Upper lobe of left lung (tissue), 6 donors: ENCODE measurements at regions not wholly inside any gene's neighbourhood (a gene's known extent, or its start where the extent isn't known, plus 50 kb on each side); places are given as distances from the start of the nearest gene placed in this dataset.

Experiments used
- ATAC-seq, 2 donors: fragments of 200-7000 bp; cut with Tn5 transposase; one replicate each; pipeline ENCODE4 v1.9.1; 2022; ENCODE audit warnings: mild to moderate bottlenecking in 2 of 2, moderate library complexity in 2 of 2; ENCODE audit not compliant: low FRiP score in 2 of 2
- DNase-seq, 2 donors: peaks; one replicate each; pipeline ENCODE4 v3.0.0-alpha.2; 2019 to 2020
- H3K27ac ChIP-seq, 4 donors: fragments of 200-600 bp; sonication (generic); one replicate each; pipeline ENCODE4 v1.5.1; 2016 to 2019
- H3K27me3 ChIP-seq, 4 donors: fragments of 200-600 bp; sonication (generic); one replicate each; pipeline ENCODE4 v1.5.1; 2017 to 2019
- H3K36me3 ChIP-seq, 4 donors: fragments of 200-600 bp; sonication (generic); one replicate each; pipeline ENCODE4 v1.5.1; 2016 to 2019
- H3K4me1 ChIP-seq, 4 donors: fragments of 200-600 bp; sonication (generic); one replicate each; pipeline ENCODE4 v1.5.1; 2018 to 2019
- H3K4me3 ChIP-seq, 4 donors: fragments of 200-600 bp; sonication (generic); one replicate each; pipeline ENCODE4 v1.5.1; 2017 to 2019; ENCODE audit warnings: mild to moderate bottlenecking in 2 of 4, moderate library complexity in 1 of 4
- H3K9me3 ChIP-seq, 4 donors: fragments of 200-600 bp; sonication (generic); one replicate each; pipeline ENCODE4 v1.5.1; 2018 to 2019
- CTCF ChIP-seq, 6 experiments: fragments of 450-650 bp in 4 of 6; fragments of 200-600 bp in 2 of 6; sonication (generic) in 2 of 6; IDR thresholded peaks; one replicate each; pipeline ENCODE4 v1.5.1; 2016 to 2019; ENCODE audit warnings: antibody characterized with exemption in 6 of 6
- EP300 ChIP-seq, 4 donors: sonication (generic); formaldehyde crosslinking; IDR thresholded peaks; one replicate each; pipeline ENCODE4 v1.5.1; 2017; ENCODE audit warnings: antibody characterized with exemption in 4 of 4, control low read depth in 2 of 4
- POLR2A ChIP-seq, 4 donors: fragments of 450-650 bp; IDR thresholded peaks; one replicate each; pipeline ENCODE4 v1.5.1; 2016 to 2017; ENCODE audit warnings: antibody characterized with exemption in 4 of 4, mild to moderate bottlenecking in 2 of 4
- POLR2AphosphoS5 ChIP-seq, 2 donors: sonication (generic); formaldehyde crosslinking; IDR thresholded peaks; one replicate each; pipeline ENCODE4 v1.5.1; 2017; ENCODE audit warnings: antibody characterized with exemption in 2 of 2
- WGBS, 2 donors: methylation state at CpG; one replicate each; pipeline ENCODE4 v1.1.5; 2017 to 2018; 5-methylcytosine and 5-hydroxymethylcytosine counted together
- donor health status: DM: no; HTN: no; CAD: no; lungs with moderate emphysema.
- donor health status: DM: no; HTN: yes; CAD: no; lungs with severe emphysema.

- H3K36me3 ChIP-seq = no peaks in the 10 kb centered on the region
- ATAC-seq = no peak
- H3K4me3 ChIP-seq = no peak overlapping the region
- no peaks in the 10 kb centered on the region for H3K27me3 ChIP-seq
- TF ChIP-seq EP300 (IDR thresholded peaks at IDR 0.05) (no peak), CTCF (IDR thresholded peaks at IDR 0.05) (no peak)
- no peaks in the 10 kb centered on the region for H3K4me1 ChIP-seq
- DNase-seq = no peak
- H3K9me3 ChIP-seq = no peaks in the 10 kb centered on the region
- H3K27ac ChIP-seq = no peak overlapping the region
- 92 to 94% methylated on average over 5 of the region's 5 CpGs for WGBS, 2 donors
Measured at GRCh38 chr5:5798041-5798440, 375.6 kb downstream of the ICE1 start.

GRCh38 chr5:5795074-5795771 lies 372.7 kb downstream of the ICE1 start:
- no peak overlapping the region for H3K27ac ChIP-seq
- DNase-seq (peak in 1 of 2 donors; percentile 82), ATAC-seq (peak in 1 of 2 donors; percentile 38)
- no peak overlapping the region for H3K4me3 ChIP-seq
- H3K27me3 ChIP-seq = no peaks in the 10 kb centered on the region
- H3K9me3 ChIP-seq = no peaks in the 10 kb centered on the region
- H3K4me1 ChIP-seq = no peaks in the 10 kb centered on the region
- WGBS, 2 donors = 65 to 70% methylated on average over 11 to 14 of the region's 14 CpGs
- TF ChIP-seq POLR2A (IDR thresholded peaks at IDR 0.05) (no peak), EP300 (IDR thresholded peaks at IDR 0.05) (peak in 1 of 4 donors; percentile 77), POLR2AphosphoS5 (IDR thresholded peaks at IDR 0.05) (peak in 1 of 2 donors; percentile 17)
- H3K36me3 ChIP-seq = no peaks in the 10 kb centered on the region

- DNase-seq = no peak
- Histone ChIP-seq H3K27me3 (no peaks in the 10 kb centered on the region), H3K36me3 (no peaks in the 10 kb centered on the region), H3K27ac (no peak overlapping the region), H3K4me3 (no peak overlapping the region), H3K9me3 (no peaks in the 10 kb centered on the region), H3K4me1 (no peaks in the 10 kb centered on the region)
- TF ChIP-seq EP300 (IDR thresholded peaks at IDR 0.05) (no peak), POLR2A (IDR thresholded peaks at IDR 0.05) (no peak), CTCF (IDR thresholded peaks at IDR 0.05) (no peak), POLR2AphosphoS5 (IDR thresholded peaks at IDR 0.05) (no peak)
- no peak for ATAC-seq
- WGBS, 2 donors = 85 to 96% methylated on average over 4 of the region's 4 CpGs
Measured at GRCh38 chr5:5794118-5794560, 371.7 kb downstream of the ICE1 start.

GRCh38 chr5:5793242-5794117 lies 371.0 kb downstream of the ICE1 start:
- Histone ChIP-seq H3K4me3 (no peak overlapping the region), H3K9me3 (no peaks in the 10 kb centered on the region), H3K27ac (no peak overlapping the region), H3K36me3 (no peaks in the 10 kb centered on the region), H3K27me3 (no peaks in the 10 kb centered on the region), H3K4me1 (no peaks in the 10 kb centered on the region)
- no peak for DNase-seq
- TF ChIP-seq POLR2AphosphoS5 (IDR thresholded peaks at IDR 0.05) = no peak
- no peak for TF ChIP-seq POLR2A (IDR thresholded peaks at IDR 0.05)
- TF ChIP-seq CTCF (IDR thresholded peaks at IDR 0.05) = no peak
- TF ChIP-seq EP300 (IDR thresholded peaks at IDR 0.05) = no peak
- WGBS, 2 donors = 65 to 73% methylated on average over 10 of the region's 10 CpGs
- no peak for ATAC-seq

GRCh38 chr5:5792106-5792505 lies 369.6 kb downstream of the ICE1 start:
- ATAC-seq (no peak), DNase-seq (no peak)
- Histone ChIP-seq H3K4me1 (no peaks in the 10 kb centered on the region), H3K27me3 (no peaks in the 10 kb centered on the region), H3K27ac (no peak overlapping the region), H3K4me3 (no peak overlapping the region), H3K36me3 (no peaks in the 10 kb centered on the region), H3K9me3 (no peaks in the 10 kb centered on the region)
- 63 to 80% methylated on average over 1 of the region's 1 CpG for WGBS, 2 donors
- no peak for TF ChIP-seq POLR2AphosphoS5 (IDR thresholded peaks at IDR 0.05)
- no peak for TF ChIP-seq CTCF (IDR thresholded peaks at IDR 0.05)
- TF ChIP-seq POLR2A (IDR thresholded peaks at IDR 0.05) = no peak
- TF ChIP-seq EP300 (IDR thresholded peaks at IDR 0.05) = no peak
